ENCODE measurements at regions not wholly inside any gene's neighbourhood (a gene's known extent, or its start where the extent isn't known, plus 50 kb on each side); places are given as distances from the start of the nearest gene placed in this dataset.

GRCh38 chr20:52840041-52840440 lies 132.1 kb upstream of the TSHZ2 start:
- DNase-seq (ENCODE audit: low spot score, unreplicated experiment) = no peak
- no peak overlapping the region for H3K4me3 Mint-ChIP-seq (ENCODE audit: low read depth)
- no peaks in the 10 kb centered on the region for H3K9me3 Mint-ChIP-seq (ENCODE audit: low read depth)
- H3K27me3 Mint-ChIP-seq = peaks cover 7% of the 10 kb centered on the region
- peaks cover 16% of the 10 kb centered on the region for H3K4me1 Mint-ChIP-seq (ENCODE audit: low read depth)
- no peak for TF ChIP-seq CTCF (IDR thresholded peaks at IDR 0.05; ENCODE audit: unreplicated experiment)
- no peak overlapping the region for H3K27ac Mint-ChIP-seq
- H3K36me3 Mint-ChIP-seq (ENCODE audit: insufficient read depth) = no peaks in the 10 kb centered on the region

GRCh38 chr20:52838510-52839241 lies 133.5 kb upstream of the TSHZ2 start:
- Mint-ChIP-seq H3K27ac (no peak overlapping the region), H3K4me3 (ENCODE audit: low read depth) (no peak overlapping the region), H3K4me1 (ENCODE audit: low read depth) (peaks cover 16% of the 10 kb centered on the region), H3K9me3 (ENCODE audit: low read depth) (no peaks in the 10 kb centered on the region), H3K27me3 (peaks cover 14% of the 10 kb centered on the region), H3K36me3 (ENCODE audit: insufficient read depth) (no peaks in the 10 kb centered on the region)
- no peak for DNase-seq (ENCODE audit: low spot score, unreplicated experiment)
- TF ChIP-seq CTCF (IDR thresholded peaks at IDR 0.05; ENCODE audit: unreplicated experiment) = no peak

GRCh38 chr20:52837378-52837777 lies 134.8 kb upstream of the TSHZ2 start:
- DNase-seq (ENCODE audit: low spot score, unreplicated experiment) = no peak
- TF ChIP-seq CTCF (IDR thresholded peaks at IDR 0.05; ENCODE audit: unreplicated experiment) = no peak

GRCh38 chr20:52833901-52834300 lies 138.3 kb upstream of the TSHZ2 start:
- DNase-seq (ENCODE audit: low spot score, unreplicated experiment) = no peak

More at GRCh38 chr20:52837378-52837777, 134.8 kb upstream of the TSHZ2 start:
- Mint-ChIP-seq H3K4me3 (ENCODE audit: low read depth) (no peak overlapping the region), H3K9me3 (ENCODE audit: low read depth) (no peaks in the 10 kb centered on the region), H3K4me1 (ENCODE audit: low read depth) (peaks cover 16% of the 10 kb centered on the region), H3K36me3 (ENCODE audit: insufficient read depth) (no peaks in the 10 kb centered on the region), H3K27me3 (peaks cover 14% of the 10 kb centered on the region), H3K27ac (no peak overlapping the region)

GRCh38 chr20:52832151-52832774 lies 139.9 kb upstream of the TSHZ2 start:
- Mint-ChIP-seq H3K9me3 (ENCODE audit: low read depth) (peaks cover 12% of the 10 kb centered on the region), H3K36me3 (ENCODE audit: insufficient read depth) (no peaks in the 10 kb centered on the region), H3K27ac (no peak overlapping the region), H3K27me3 (peaks cover 7% of the 10 kb centered on the region), H3K4me3 (ENCODE audit: low read depth) (no peak overlapping the region), H3K4me1 (ENCODE audit: low read depth) (no peaks in the 10 kb centered on the region)
- no peak for DNase-seq (ENCODE audit: low spot score, unreplicated experiment)
- no peak for TF ChIP-seq CTCF (IDR thresholded peaks at IDR 0.05; ENCODE audit: unreplicated experiment)

More at GRCh38 chr20:52833901-52834300, 138.3 kb upstream of the TSHZ2 start:
- no peaks in the 10 kb centered on the region for H3K36me3 Mint-ChIP-seq (ENCODE audit: insufficient read depth)
- H3K4me1 Mint-ChIP-seq (ENCODE audit: low read depth) = peaks cover 4% of the 10 kb centered on the region
- H3K4me3 Mint-ChIP-seq (ENCODE audit: low read depth) = no peak overlapping the region
- H3K9me3 Mint-ChIP-seq (ENCODE audit: low read depth) = peaks cover 12% of the 10 kb centered on the region
- H3K27me3 Mint-ChIP-seq = peaks cover 7% of the 10 kb centered on the region
- no peak for TF ChIP-seq CTCF (IDR thresholded peaks at IDR 0.05; ENCODE audit: unreplicated experiment)
- no peak overlapping the region for H3K27ac Mint-ChIP-seq
